ENCODE measurements at regions not wholly inside any gene's neighbourhood (a gene's known extent, or its start where the extent isn't known, plus 50 kb on each side); places are given as distances from the start of the nearest gene placed in this dataset.
"Not testable (repeated sequence)": the region's sequence is repeated elsewhere in the genome, so short reads cannot be mapped to it uniquely, and the experiment has no call there.

- no peak overlapping the region for H3K27ac ChIP-seq (ENCODE audit: low read length)
- H3K36me3 ChIP-seq (ENCODE audit: insufficient read depth, low read depth, low read length) = no peaks in the 10 kb centered on the region
- H3K27me3 ChIP-seq (ENCODE audit: insufficient read depth, low read length) = no peaks in the 10 kb centered on the region
- no peak overlapping the region for H3K4me3 ChIP-seq (ENCODE audit: low read length)
- H3K9me3 ChIP-seq (ENCODE audit: insufficient read depth, low read depth, low read length) = no peaks in the 10 kb centered on the region
- no peak overlapping the region for H3K9ac ChIP-seq (ENCODE audit: low read depth, low read length)
- H3K4me1 ChIP-seq (ENCODE audit: insufficient read depth, low read length) = no peaks in the 10 kb centered on the region
These were observed 118.2 kb upstream of the STX18 start for GRCh38 chr4:4659871-4660651.

DNA sequence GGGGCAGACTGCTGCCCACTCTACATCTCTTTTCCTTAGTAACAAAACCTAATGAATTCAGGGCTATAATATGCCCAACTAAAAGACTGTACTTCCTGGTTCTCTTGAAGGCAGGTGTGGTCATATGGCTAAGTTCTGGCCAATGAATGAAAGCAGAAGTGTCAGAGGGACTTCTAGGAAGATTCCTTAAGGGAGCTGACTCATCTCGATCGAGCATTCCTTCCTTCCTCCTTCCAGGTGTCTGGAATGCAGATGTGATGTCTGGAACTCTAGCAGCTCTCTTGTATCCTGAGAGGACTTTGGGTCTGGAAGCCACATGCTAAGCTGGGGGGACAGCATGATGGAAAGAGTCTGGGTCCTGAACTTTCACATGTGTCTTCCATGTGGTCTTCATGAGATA is 116.2 kb upstream of the STX18 start:
- no peaks in the 10 kb centered on the region for H3K27me3 ChIP-seq (ENCODE audit: insufficient read depth, low read length)
- no peaks in the 10 kb centered on the region for H3K36me3 ChIP-seq (ENCODE audit: insufficient read depth, low read depth, low read length)
- no peak overlapping the region for H3K9ac ChIP-seq (ENCODE audit: low read depth, low read length)
- no peak overlapping the region for H3K27ac ChIP-seq (ENCODE audit: low read length)
- H3K9me3 ChIP-seq (ENCODE audit: insufficient read depth, low read depth, low read length) = no peaks in the 10 kb centered on the region
- no peaks in the 10 kb centered on the region for H3K4me1 ChIP-seq (ENCODE audit: insufficient read depth, low read length)
- no peak overlapping the region for H3K4me3 ChIP-seq (ENCODE audit: low read length)

GRCh38 chr4:4656977-4657376 is 115.1 kb upstream of the STX18 start:
- Histone ChIP-seq H3K9ac (ENCODE audit: low read depth, low read length) (no peak overlapping the region), H3K36me3 (ENCODE audit: insufficient read depth, low read depth, low read length) (no peaks in the 10 kb centered on the region), H3K4me3 (ENCODE audit: low read length) (no peak overlapping the region), H3K4me1 (ENCODE audit: insufficient read depth, low read length) (peaks cover 4% of the 10 kb centered on the region; the same call in 1 of the 2 replicates), H3K27ac (ENCODE audit: low read length) (no peak overlapping the region), H3K27me3 (ENCODE audit: insufficient read depth, low read length) (no peaks in the 10 kb centered on the region), H3K9me3 (ENCODE audit: insufficient read depth, low read depth, low read length) (no peaks in the 10 kb centered on the region)

DNA sequence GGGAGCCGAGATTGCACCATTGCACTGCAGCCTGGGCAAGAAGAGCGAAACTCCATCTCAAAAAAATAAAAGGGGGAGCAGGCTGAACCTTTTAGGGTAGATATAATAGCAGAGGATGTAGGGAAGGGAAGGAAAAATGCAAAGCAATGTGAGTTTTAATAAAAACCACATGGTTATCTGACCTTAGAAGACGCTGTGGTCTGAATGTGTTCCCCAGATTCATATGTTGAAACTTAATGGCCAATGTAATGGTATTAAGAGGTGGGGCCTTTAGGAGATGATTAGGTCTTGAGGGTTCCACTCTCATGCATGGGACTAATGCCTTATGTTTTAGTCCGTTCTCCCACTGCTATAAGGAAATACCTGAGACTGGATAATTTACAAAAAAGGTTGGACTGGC is 114.1 kb upstream of the STX18 start:
- Histone ChIP-seq H3K9ac (ENCODE audit: low read depth, low read length) (no peak overlapping the region), H3K27ac (ENCODE audit: low read length) (no peak overlapping the region), H3K4me3 (ENCODE audit: low read length) (no peak overlapping the region), H3K4me1 (ENCODE audit: insufficient read depth, low read length) (peaks cover 7% of the 10 kb centered on the region; the same call in 1 of the 2 replicates), H3K36me3 (ENCODE audit: insufficient read depth, low read depth, low read length) (no peaks in the 10 kb centered on the region), H3K9me3 (ENCODE audit: insufficient read depth, low read depth, low read length) (no peaks in the 10 kb centered on the region), H3K27me3 (ENCODE audit: insufficient read depth, low read length) (no peaks in the 10 kb centered on the region)

- H3K9me3 ChIP-seq (ENCODE audit: insufficient read depth, low read depth, low read length) = no peaks in the 10 kb centered on the region
- H3K27me3 ChIP-seq (ENCODE audit: insufficient read depth, low read length) = no peaks in the 10 kb centered on the region
- H3K36me3 ChIP-seq (ENCODE audit: insufficient read depth, low read depth, low read length) = no peaks in the 10 kb centered on the region
- H3K9ac ChIP-seq (ENCODE audit: low read depth, low read length) = no peak overlapping the region
- no peak overlapping the region for H3K4me3 ChIP-seq (ENCODE audit: low read length)
- H3K4me1 ChIP-seq (ENCODE audit: insufficient read depth, low read length) = peaks cover 7% of the 10 kb centered on the region; the same call in 1 of the 2 replicates
- no peak overlapping the region for H3K27ac ChIP-seq (ENCODE audit: low read length)
These were observed 113.2 kb upstream of the STX18 start for GRCh38 chr4:4655011-4655410.

GRCh38 chr4:4651811-4652755 is 110.2 kb upstream of the STX18 start:
- H3K27me3 ChIP-seq (ENCODE audit: insufficient read depth, low read length) = no peaks in the 10 kb centered on the region
- peaks cover 7% of the 10 kb centered on the region; the same call in 1 of the 2 replicates for H3K4me1 ChIP-seq (ENCODE audit: insufficient read depth, low read length)
- H3K9ac ChIP-seq (ENCODE audit: low read depth, low read length) = no peak overlapping the region
- no peaks in the 10 kb centered on the region for H3K9me3 ChIP-seq (ENCODE audit: insufficient read depth, low read depth, low read length)
- no peak overlapping the region for H3K27ac ChIP-seq (ENCODE audit: low read length)
- no peaks in the 10 kb centered on the region for H3K36me3 ChIP-seq (ENCODE audit: insufficient read depth, low read depth, low read length)
- H3K4me3 ChIP-seq (ENCODE audit: low read length) = no peak overlapping the region

GRCh38 chr4:4647041-4647440 is 105.2 kb upstream of the STX18 start:
- H3K4me3 ChIP-seq (ENCODE audit: low read length) = no peak overlapping the region

DNA sequence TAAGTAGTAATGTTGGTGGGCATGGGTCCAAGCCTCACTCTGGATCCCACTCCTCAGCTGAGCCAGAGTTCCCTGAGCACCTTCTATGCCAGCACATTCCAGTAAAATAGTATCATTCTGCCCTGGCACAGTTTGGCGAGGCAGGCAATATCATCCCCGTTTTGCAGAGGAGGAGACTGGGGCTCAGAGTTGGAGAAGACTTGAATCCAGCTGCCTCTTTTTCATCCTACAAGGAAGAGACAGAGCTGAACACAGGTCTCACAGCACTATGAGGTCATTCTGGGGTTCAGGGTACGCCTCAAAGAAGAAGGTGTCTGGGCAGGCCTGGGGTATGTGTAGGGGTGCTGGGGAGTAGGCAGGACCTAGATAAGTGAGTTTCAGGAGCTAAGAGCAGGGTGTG is 103.9 kb upstream of the STX18 start:
- Histone ChIP-seq H3K9me3 (ENCODE audit: insufficient read depth, low read depth, low read length) (no peaks in the 10 kb centered on the region), H3K4me3 (ENCODE audit: low read length) (no peak overlapping the region), H3K36me3 (ENCODE audit: insufficient read depth, low read depth, low read length) (no peaks in the 10 kb centered on the region), H3K4me1 (ENCODE audit: insufficient read depth, low read length) (peaks cover 18% of the 10 kb centered on the region), H3K27ac (ENCODE audit: low read length) (no peak overlapping the region), H3K27me3 (ENCODE audit: insufficient read depth, low read length) (peaks cover 13% of the 10 kb centered on the region), H3K9ac (ENCODE audit: low read depth, low read length) (no peak overlapping the region)

More at GRCh38 chr4:4647041-4647440, 105.2 kb upstream of the STX18 start:
- H3K27me3 ChIP-seq (ENCODE audit: insufficient read depth, low read length) = peaks cover under 1% of the 10 kb centered on the region
- no peak overlapping the region for H3K9ac ChIP-seq (ENCODE audit: low read depth, low read length)
- no peaks in the 10 kb centered on the region for H3K36me3 ChIP-seq (ENCODE audit: insufficient read depth, low read depth, low read length)
- no peaks in the 10 kb centered on the region for H3K9me3 ChIP-seq (ENCODE audit: insufficient read depth, low read depth, low read length)
- peaks cover 10% of the 10 kb centered on the region for H3K4me1 ChIP-seq (ENCODE audit: insufficient read depth, low read length)
- H3K27ac ChIP-seq (ENCODE audit: low read length) = no peak overlapping the region

DNA sequence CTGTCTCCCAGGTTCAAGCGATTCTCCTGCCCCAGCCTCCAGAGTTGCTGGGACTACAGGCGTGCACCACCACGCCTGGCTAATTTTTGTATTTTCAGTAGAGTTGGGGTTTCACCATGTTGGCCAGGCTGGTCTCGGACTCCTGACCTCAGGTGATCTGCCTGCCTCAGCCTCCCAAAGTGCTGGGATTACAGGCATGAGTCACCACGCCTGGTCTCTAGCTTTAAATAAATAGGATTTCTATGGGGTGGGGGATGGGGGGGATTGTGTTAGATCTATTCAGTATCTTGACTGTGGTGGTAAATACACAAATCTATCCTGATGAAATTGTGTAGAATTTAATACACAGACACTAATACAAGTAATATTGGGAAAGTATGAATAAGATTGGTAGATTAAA is 102.4 kb upstream of the STX18 start:
- H3K9me3 ChIP-seq (ENCODE audit: insufficient read depth, low read depth, low read length); H3K27ac ChIP-seq (ENCODE audit: low read length); H3K9ac ChIP-seq (ENCODE audit: low read depth, low read length); H3K36me3 ChIP-seq (ENCODE audit: insufficient read depth, low read depth, low read length); H3K4me3 ChIP-seq (ENCODE audit: low read length): not testable (repeated sequence)
- Histone ChIP-seq H3K27me3 (ENCODE audit: insufficient read depth, low read length) (peaks cover 14% of the 10 kb centered on the region), H3K4me1 (ENCODE audit: insufficient read depth, low read length) (peaks cover 20% of the 10 kb centered on the region)

DNA sequence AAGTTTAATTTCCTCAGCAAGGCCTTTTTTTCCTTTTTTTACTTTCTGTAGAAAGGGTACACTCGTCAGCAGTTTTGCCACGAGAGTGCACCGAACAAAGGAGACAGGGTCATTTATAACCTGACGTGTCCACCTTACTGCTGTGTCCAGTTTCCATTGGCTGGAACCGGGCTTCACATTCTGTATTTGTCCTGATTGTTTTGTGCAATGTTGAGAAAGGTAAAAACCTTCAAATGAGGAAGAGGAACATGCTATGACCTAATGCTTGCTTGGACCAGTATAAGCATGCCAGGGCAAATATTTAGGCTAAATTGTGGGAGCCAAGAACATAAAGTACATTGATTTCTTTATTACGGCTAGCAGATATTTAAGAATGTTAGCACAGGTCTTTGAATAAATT is 101.9 kb upstream of the STX18 start:
- H3K27ac ChIP-seq (ENCODE audit: low read length); H3K4me3 ChIP-seq (ENCODE audit: low read length); H3K9me3 ChIP-seq (ENCODE audit: insufficient read depth, low read depth, low read length); H3K36me3 ChIP-seq (ENCODE audit: insufficient read depth, low read depth, low read length); H3K9ac ChIP-seq (ENCODE audit: low read depth, low read length): not testable (repeated sequence)
- H3K27me3 ChIP-seq (ENCODE audit: insufficient read depth, low read length) = peaks cover 14% of the 10 kb centered on the region
- peaks cover 20% of the 10 kb centered on the region for H3K4me1 ChIP-seq (ENCODE audit: insufficient read depth, low read length)

DNA sequence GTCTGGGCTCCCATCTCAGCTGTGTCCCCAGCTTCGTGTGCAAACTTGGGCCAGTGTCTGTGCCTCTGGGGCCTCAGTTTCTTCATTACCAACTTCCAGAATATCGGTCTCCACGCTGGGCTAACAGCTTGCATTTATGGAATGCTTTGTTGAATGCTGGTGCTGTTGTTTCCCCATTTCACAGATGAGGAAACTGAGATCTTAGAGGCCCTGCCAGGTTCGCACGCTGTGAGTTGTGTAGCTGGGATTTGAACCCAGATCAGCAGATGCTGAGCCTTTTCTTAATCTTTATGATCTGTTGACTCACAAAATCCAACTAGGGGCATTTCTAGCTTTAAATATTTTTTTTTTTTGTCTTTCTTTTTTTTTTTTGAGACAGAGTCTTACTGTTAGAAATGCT is 101.5 kb upstream of the STX18 start:
- peaks cover 14% of the 10 kb centered on the region for H3K27me3 ChIP-seq (ENCODE audit: insufficient read depth, low read length)
- H3K9me3 ChIP-seq (ENCODE audit: insufficient read depth, low read depth, low read length) = no peaks in the 10 kb centered on the region
- peaks cover 20% of the 10 kb centered on the region for H3K4me1 ChIP-seq (ENCODE audit: insufficient read depth, low read length)
- H3K9ac ChIP-seq (ENCODE audit: low read depth, low read length) = no peak overlapping the region
- H3K36me3 ChIP-seq (ENCODE audit: insufficient read depth, low read depth, low read length) = no peaks in the 10 kb centered on the region
- H3K27ac ChIP-seq (ENCODE audit: low read length) = no peak overlapping the region
- H3K4me3 ChIP-seq (ENCODE audit: low read length) = no peak overlapping the region
